ENCODE measurements at regions not wholly inside any gene's neighbourhood (a gene's known extent, or its start where the extent isn't known, plus 50 kb on each side); places are given as distances from the start of the nearest gene placed in this dataset.

- DNase-seq = no peak
Measured at GRCh38 chr5:125408448-125409233, 662.2 kb upstream of the ZNF608 start.

DNA sequence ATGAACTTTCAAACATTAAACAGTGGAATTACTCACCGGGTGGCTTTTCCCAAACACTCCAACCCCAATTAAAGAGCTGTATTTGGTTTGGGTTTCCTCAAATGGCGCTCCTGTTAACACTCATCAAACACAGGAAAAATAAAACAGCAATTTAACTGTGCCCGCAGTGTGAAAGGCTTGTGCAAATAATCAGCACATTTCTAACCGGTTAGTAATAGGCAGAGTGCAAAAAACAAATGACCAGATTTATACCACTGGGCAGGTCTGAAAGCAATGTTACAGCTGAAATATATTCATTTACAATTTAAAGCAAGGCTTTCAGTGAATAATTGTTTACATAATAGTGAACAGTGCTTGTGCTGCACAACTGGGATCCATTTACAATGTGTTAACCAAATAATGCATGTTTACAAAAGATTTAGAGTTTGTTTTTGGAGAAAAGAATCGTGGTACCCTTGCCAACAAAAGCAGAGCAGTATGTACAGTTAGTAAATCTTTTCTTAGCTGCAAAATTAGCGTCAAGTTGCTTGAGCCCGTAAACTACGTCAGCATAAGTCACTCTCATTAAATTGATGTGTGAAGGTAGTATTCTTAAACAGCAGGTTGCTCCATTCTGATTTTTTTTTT is 662.9 kb upstream of the ZNF608 start:
- no peak for DNase-seq

- DNase-seq = peak; percentile 31
Measured at GRCh38 chr5:125409861-125410536, 663.6 kb upstream of the ZNF608 start.

- DNase-seq = peak; percentile 63
Measured at GRCh38 chr5:125410537-125411070, 664.2 kb upstream of the ZNF608 start.

DNA sequence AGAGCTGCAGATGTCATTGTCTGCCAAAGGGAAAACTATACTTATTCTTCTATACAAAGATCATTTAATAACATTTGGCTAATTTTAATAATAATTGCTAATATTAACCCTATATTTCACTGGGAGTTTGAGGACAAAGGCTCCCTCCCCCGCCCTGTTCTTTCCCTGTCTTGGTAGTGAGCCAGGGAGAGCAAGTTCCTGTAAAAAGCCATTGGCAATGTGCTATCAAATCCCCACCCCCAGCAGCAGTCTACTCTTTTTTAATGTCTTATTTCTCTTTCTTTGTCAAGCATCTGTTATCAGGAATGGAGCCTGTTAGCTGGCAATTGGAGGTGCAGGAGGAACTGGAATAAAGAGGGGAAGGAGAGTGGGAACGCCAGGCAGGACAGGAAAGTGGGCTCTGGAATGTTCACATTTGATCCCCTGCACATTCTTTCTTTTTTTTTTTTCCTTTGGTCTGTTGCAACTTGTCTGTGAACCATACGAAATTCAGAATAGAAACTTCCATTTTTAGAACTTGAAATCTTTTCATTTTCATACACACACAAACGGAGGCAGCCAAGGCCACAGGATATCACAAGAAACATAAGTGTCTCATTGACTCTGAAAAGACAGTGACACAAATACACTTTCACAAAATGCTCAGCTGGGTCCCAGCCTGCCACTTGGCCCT is 664.8 kb upstream of the ZNF608 start:
- peak; percentile 54 for DNase-seq

DNA sequence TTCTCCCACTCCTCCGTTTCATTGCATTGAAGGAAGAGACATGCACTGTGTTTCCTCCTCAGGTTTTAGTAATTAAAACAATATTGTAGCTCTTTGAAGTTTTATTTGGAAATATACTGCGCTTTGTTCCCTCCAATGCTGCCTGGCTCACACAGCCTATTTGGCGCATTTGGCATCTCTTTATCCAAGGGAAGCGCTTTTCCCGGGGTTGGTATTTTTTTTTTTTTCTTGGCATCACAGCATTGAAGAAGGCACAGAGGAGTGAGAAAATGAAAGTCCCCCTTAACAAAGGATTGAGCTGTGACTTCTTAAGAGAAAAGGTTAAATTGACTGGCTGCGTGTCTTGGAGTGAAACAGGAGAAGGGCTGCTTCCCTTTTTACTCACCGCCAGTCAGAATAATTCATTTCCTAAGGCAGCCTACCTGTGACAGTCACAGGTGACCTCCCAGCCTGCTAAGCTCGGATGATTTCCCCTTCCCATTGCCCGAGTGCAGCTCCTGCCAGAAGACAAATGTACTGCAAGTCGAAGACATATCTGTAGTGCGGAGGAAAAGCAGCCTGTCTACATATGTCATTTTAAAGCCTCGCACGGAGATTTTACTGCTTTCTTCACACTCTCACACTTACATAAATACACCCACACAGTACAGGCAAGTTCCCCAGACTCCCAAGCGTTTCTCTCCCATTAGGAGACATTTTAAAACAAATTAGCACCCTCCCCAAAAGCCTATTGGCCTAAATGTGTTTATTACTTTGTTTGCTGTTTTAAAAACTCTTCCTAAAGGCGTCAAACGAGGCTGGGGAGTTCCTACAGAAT is 665.5 kb upstream of the ZNF608 start:
- no peak for DNase-seq

DNA sequence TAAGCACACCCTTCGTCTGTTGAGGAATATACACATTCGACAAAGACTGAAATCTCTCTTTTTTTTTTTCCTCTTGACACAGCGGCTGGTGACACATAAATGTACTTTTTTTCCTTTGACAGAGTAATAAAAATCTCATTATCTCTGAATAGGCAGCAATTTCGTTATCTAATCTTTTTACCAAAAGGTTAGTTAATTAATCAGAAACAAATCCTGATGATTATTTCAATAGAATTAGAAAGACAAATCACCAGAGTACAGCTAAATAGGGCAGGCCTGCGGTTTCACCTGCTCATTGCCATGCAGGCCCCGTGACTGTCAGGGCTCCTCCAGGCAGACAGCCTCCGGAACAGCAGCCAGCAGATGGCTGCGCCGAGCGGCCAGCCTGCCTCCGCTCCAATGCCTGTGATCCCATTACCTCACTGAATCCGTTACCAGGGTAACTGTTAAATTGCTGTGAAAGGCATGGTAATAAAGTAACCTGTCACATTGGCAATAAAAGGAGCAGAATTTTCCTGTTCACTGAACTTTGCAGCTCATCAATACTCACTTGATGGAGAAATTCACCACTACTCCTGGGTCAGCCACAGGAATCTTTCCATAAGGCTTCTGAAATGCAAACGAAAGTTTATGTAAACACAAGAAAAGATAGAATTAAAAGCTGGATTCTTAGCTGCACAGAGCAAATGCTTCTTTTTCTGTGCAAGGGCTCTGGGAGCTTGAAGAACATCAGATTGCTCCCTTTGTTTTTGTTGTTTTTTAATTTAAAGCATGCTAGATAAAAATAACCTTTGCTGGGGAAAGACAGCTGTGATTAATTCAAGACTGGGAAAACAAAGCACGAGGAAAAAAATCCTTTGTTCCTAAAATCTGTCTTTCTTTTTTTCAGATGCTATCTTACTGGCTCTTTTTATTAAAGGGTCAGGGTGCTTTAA is 666.4 kb upstream of the ZNF608 start:
- DNase-seq = peak; percentile 86

GRCh38 chr5:125413496-125414274 is 667.2 kb upstream of the ZNF608 start:
- DNase-seq = no peak

- DNase-seq = no peak
Measured at GRCh38 chr5:125415126-125415525, 668.7 kb upstream of the ZNF608 start.

DNA sequence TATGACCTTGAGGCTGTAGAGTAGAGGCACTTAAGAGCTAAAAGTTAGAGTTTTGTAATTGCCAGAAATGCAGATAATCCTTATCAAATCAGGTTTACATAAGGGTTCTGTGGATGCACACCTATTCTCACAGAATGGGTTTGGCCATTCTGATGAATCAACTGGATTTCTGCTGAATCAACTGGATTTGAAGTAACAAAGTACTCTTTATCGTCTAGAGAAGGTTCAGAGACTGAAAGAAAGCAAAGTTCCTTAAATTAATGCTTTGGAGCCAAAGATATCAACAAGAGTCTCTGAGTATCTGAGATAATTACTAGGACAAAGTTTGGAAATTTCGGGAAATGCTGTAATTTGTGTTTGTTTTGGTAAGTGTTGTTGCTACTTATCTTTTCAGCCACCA is 669.6 kb upstream of the ZNF608 start:
- no peak for DNase-seq

DNA sequence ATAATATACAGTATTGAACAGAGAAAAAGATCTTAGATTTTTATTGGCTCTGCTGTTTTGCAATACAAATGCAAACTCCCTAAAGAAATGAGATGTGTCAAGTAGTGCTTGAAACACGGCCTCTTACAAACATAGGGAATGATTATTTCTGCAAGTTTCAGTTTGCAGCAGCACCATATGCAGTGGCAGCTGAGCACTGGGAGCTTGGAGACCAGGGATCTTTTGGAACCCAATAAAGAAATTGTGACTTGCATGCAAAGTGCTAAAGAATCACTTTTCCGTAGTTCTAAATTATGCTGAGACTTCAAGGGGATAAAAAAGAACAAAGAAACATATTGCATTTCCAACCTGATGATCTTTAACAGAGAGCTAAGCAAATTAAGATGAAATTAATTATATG is 674.6 kb upstream of the ZNF608 start:
- no peak for DNase-seq

DNA sequence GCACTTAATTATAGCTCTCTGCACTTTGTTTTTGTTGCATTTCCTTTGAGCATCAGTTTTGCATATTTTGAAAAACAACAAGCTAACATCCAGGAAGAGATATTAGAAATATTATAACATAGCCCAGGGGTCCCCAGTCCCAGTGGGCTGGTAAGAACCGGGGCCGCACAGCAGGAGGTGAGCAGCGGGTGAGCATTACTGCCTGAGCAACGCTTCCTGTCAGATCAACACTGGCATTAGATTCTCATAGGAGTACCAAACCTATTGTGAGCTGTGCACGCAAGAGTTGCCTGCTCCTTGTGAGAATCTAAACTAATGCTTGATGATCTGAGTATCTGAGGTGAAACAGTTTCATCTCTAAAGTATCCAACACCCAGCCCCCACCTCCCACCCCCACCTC is 675.9 kb upstream of the ZNF608 start:
- DNase-seq = no peak

- no peak for DNase-seq
Measured at GRCh38 chr5:125424402-125425141, 678.1 kb upstream of the ZNF608 start.

GRCh38 chr5:125429498-125429897 is 683.1 kb upstream of the ZNF608 start:
- DNase-seq = no peak

GRCh38 chr5:125433457-125433856 is 687.0 kb upstream of the ZNF608 start:
- DNase-seq = no peak

GRCh38 chr5:125439243-125439642 is 692.8 kb upstream of the ZNF608 start:
- DNase-seq = no peak

GRCh38 chr5:125440905-125441304 is 694.5 kb upstream of the ZNF608 start:
- DNase-seq = no peak

- no peak for DNase-seq
Measured at GRCh38 chr5:125446986-125447385, 700.5 kb upstream of the ZNF608 start.

GRCh38 chr5:125450771-125451170 is 704.3 kb upstream of the ZNF608 start:
- DNase-seq = no peak

- DNase-seq = no peak
Measured at GRCh38 chr5:125451622-125452021, 705.2 kb upstream of the ZNF608 start.
